C4-2B (cell line): ENCODE measurements at regions not wholly inside any gene's neighbourhood (a gene's known extent, or its start where the extent isn't known, plus 50 kb on each side); places are given as distances from the start of the nearest gene placed in this dataset.

ENCODE experiments used
- CTCF ChIP-seq: fragments of 450-650 bp; conservative IDR thresholded peaks from 2 replicates; pipeline ENCODE4 v1.5.1; 2017; ENCODE audit warnings: mild to moderate bottlenecking
- ZFX ChIP-seq: fragments of 450-650 bp; IDR thresholded peaks from 2 replicates; pipeline ENCODE4 v1.6.1; 2017

GRCh38 chr5:82684165-82684564 is 393.0 kb downstream of the TMEM167A start:
- TF ChIP-seq CTCF (no peak), ZFX (no peak)
